ENCODE measurements at regions not wholly inside any gene's neighbourhood (a gene's known extent, or its start where the extent isn't known, plus 50 kb on each side); places are given as distances from the start of the nearest gene placed in this dataset.

- no peak for TF ChIP-seq BACH2 (CRISPR knock-in tag; IDR thresholded peaks at IDR 0.05; ENCODE audit: borderline replicate concordance)
- no peak for TF ChIP-seq ZNF8 (CRISPR knock-in tag; IDR thresholded peaks at IDR 0.05)
- TF ChIP-seq GLIS3 (CRISPR knock-in tag; IDR thresholded peaks at IDR 0.05) = no peak
- TF ChIP-seq ZC3H10 (CRISPR knock-in tag; IDR thresholded peaks at IDR 0.05) = no peak
- TF ChIP-seq, protein P1, sequence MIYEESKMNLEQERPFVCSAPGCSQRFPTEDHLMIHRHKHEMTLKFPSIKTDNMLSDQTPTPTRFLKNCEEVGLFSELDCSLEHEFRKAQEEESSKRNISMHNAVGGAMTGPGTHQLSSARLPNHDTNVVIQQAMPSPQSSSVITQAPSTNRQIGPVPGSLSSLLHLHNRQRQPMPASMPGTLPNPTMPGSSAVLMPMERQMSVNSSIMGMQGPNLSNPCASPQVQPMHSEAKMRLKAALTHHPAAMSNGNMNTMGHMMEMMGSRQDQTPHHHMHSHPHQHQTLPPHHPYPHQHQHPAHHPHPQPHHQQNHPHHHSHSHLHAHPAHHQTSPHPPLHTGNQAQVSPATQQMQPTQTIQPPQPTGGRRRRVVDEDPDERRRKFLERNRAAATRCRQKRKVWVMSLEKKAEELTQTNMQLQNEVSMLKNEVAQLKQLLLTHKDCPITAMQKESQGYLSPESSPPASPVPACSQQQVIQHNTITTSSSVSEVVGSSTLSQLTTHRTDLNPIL (CRISPR knock-in tag; IDR thresholded peaks at IDR 0.05; ENCODE audit: low read depth) = no peak
- TF ChIP-seq, protein P2, sequence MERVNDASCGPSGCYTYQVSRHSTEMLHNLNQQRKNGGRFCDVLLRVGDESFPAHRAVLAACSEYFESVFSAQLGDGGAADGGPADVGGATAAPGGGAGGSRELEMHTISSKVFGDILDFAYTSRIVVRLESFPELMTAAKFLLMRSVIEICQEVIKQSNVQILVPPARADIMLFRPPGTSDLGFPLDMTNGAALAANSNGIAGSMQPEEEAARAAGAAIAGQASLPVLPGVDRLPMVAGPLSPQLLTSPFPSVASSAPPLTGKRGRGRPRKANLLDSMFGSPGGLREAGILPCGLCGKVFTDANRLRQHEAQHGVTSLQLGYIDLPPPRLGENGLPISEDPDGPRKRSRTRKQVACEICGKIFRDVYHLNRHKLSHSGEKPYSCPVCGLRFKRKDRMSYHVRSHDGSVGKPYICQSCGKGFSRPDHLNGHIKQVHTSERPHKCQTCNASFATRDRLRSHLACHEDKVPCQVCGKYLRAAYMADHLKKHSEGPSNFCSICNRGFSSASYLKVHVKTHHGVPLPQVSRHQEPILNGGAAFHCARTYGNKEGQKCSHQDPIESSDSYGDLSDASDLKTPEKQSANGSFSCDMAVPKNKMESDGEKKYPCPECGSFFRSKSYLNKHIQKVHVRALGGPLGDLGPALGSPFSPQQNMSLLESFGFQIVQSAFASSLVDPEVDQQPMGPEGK (CRISPR knock-in tag; IDR thresholded peaks at IDR 0.05; ENCODE audit: borderline replicate concordance) = no peak
- no peak for TF ChIP-seq ZFP3 (CRISPR knock-in tag; IDR thresholded peaks at IDR 0.05)
- no peak for TF ChIP-seq ZNF565 (CRISPR knock-in tag; conservative IDR thresholded peaks at IDR 0.05; ENCODE audit: low read depth)
Measured at GRCh38 chr6:134727081-134727480, 222.8 kb downstream of the ALDH8A1 start.

Measured in SK-N-SH treated with all-trans-retinoic acid at 6 μM for 48 hours (cell line).